SK-N-SH (cell line): ENCODE measurements at regions not wholly inside any gene's neighbourhood (a gene's known extent, or its start where the extent isn't known, plus 50 kb on each side); places are given as distances from the start of the nearest gene placed in this dataset.

Experiments used
- EP300 ChIP-seq, 2 experiments: IDR thresholded peaks; 2 replicates each; pipeline versions ENCODE4 v1.4.0 to v1.6.1; 2012; ENCODE audit warnings: borderline replicate concordance in 1 of 2, low read depth in 1 of 2, low read length in 1 of 2
- EZH2phosphoT487 ChIP-seq: fragments of 200-600 bp; sonication (generic); IDR thresholded peaks from 2 replicates; pipeline ENCODE4 v1.6.1; 2017; ENCODE audit warnings: low read depth, mixed run types, mild to moderate bottlenecking, antibody characterized with exemption, moderate library complexity, borderline replicate concordance
- FOXJ3 ChIP-seq: sonication (generic); formaldehyde crosslinking; IDR thresholded peaks from 2 replicates; pipeline ENCODE4 v1.5.1; 2020; ENCODE audit warnings: mild to moderate bottlenecking, missing genetic modification reagents
- GABPA ChIP-seq: IDR thresholded peaks from 2 replicates; pipeline ENCODE4 v1.4.0; 2012; ENCODE audit warnings: low read depth, mild to moderate bottlenecking
- IRF3 ChIP-seq: fragments of 150-350 bp; IDR thresholded peaks from 2 replicates; pipeline ENCODE4 v1.6.1; 2016; ENCODE audit warnings: mild to moderate bottlenecking, low read depth, low read length
- JUND ChIP-seq: IDR thresholded peaks from 2 replicates; pipeline ENCODE4 v1.4.0; 2012
- POLR2AphosphoS5 ChIP-seq: IDR thresholded peaks from 2 replicates; pipeline ENCODE4 v1.6.1; 2012; ENCODE audit warnings: low read depth, low read length
- SMC3 ChIP-seq: IDR thresholded peaks from 2 replicates; pipeline ENCODE4 v1.6.1; 2012; ENCODE audit warnings: low read depth, low read length, improper control_type of control experiment
- TAF1 ChIP-seq: IDR thresholded peaks from 2 replicates; pipeline ENCODE4 v1.6.1; 2012; ENCODE audit warnings: low read depth, mild to moderate bottlenecking, low read length, moderate library complexity, borderline replicate concordance
- TF ChIP-seq, protein P1 (sequence below): fragments of 200-600 bp; sonication (generic); IDR thresholded peaks from 2 replicates; pipeline ENCODE4 v1.6.1; 2017; ENCODE audit warnings: antibody characterized with exemption, mild to moderate bottlenecking, moderate library complexity
- TF ChIP-seq, protein P2 (sequence below): fragments of 150-350 bp; IDR thresholded peaks from 2 replicates; pipeline ENCODE4 v1.6.1; 2017; ENCODE audit warnings: antibody characterized with exemption, low read length, low read depth, borderline replicate concordance

DNA sequence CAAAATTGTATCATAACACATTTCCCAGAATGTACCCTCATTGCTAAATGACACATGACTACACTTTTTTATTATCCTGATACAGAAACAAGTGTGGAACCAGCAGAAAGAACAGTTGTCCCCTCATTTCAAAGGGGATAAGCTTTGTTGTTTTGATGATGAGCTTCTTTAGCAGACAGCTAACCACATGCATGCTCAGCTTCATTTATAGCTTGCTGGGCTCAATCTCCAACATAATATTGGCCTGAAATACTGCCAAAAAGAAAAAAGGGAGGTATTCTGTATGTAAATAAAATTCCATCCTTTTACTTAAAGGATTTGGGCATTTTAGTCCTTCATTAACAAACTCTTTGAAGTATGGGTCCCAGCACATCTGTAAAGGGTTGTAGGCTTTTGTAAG is 120.4 kb downstream of the SPATA31D1 start:
- TF ChIP-seq, protein P1, sequence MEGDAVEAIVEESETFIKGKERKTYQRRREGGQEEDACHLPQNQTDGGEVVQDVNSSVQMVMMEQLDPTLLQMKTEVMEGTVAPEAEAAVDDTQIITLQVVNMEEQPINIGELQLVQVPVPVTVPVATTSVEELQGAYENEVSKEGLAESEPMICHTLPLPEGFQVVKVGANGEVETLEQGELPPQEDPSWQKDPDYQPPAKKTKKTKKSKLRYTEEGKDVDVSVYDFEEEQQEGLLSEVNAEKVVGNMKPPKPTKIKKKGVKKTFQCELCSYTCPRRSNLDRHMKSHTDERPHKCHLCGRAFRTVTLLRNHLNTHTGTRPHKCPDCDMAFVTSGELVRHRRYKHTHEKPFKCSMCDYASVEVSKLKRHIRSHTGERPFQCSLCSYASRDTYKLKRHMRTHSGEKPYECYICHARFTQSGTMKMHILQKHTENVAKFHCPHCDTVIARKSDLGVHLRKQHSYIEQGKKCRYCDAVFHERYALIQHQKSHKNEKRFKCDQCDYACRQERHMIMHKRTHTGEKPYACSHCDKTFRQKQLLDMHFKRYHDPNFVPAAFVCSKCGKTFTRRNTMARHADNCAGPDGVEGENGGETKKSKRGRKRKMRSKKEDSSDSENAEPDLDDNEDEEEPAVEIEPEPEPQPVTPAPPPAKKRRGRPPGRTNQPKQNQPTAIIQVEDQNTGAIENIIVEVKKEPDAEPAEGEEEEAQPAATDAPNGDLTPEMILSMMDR: no peak
- TF ChIP-seq TAF1: no peak
- no peak for TF ChIP-seq EP300 (IDR thresholded peaks at IDR 0.05; ENCODE audit: borderline replicate concordance in 1 of 2, low read depth in 1 of 2, low read length in 1 of 2)
- TF ChIP-seq GABPA: no peak
- no peak for TF ChIP-seq POLR2AphosphoS5
- TF ChIP-seq EZH2phosphoT487: no peak
- TF ChIP-seq FOXJ3 (CRISPR knock-in tag): no peak
- TF ChIP-seq IRF3: no peak
- TF ChIP-seq JUND: no peak
- TF ChIP-seq SMC3: no peak
- TF ChIP-seq, protein P2, sequence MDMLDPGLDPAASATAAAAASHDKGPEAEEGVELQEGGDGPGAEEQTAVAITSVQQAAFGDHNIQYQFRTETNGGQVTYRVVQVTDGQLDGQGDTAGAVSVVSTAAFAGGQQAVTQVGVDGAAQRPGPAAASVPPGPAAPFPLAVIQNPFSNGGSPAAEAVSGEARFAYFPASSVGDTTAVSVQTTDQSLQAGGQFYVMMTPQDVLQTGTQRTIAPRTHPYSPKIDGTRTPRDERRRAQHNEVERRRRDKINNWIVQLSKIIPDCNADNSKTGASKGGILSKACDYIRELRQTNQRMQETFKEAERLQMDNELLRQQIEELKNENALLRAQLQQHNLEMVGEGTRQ: no peak
